ENCODE measurements at regions not wholly inside any gene's neighbourhood (a gene's known extent, or its start where the extent isn't known, plus 50 kb on each side); places are given as distances from the start of the nearest gene placed in this dataset.

DNA sequence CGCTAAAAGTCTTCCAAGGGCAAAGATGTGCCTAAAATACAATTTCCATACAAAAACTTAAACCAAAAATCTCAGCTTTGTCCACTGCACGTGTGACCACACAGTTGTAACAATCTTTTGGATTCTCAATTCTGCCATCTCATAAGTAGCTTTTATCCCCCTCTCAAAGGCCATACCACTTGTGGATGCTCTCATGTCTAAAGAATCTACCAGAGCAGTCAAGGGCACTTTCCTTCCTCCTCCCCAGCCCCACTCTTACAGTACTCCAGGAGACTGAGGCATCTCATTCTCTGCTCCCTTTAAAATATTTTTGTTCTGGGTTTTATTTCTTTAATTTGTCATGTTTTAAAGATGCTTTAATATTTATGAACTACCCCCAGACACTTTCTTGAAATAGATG, 102.3 kb upstream of the PFN2 start:
- H3K4me3 Mint-ChIP-seq: no peak overlapping the region
- H3K4me1 ChIP-seq (ENCODE audit: insufficient read depth, low read length): no peaks in the 10 kb centered on the region
- ChIA-PET POLR2A (no interaction called here), CTCF (interaction anchor here (1.4 kb wide), 1 partner anchor 13 kb away, joined by 3 read pairs; no protein-coding TSS in a partner anchor)
- H3K36me3 Mint-ChIP-seq (ENCODE audit: low read depth): no peaks in the 10 kb centered on the region
- H3K9me3 ChIP-seq (ENCODE audit: control insufficient read depth in 1 of 2, insufficient read depth in 1 of 2, low read length in 2 of 2): peaks cover 0 to 4% of the 10 kb centered on the region in 2 experiments
- intact Hi-C loops (cut with DNase I, micrococcal nuclease): no loop called here
- H3K27me3 Mint-ChIP-seq: peaks cover 18% of the 10 kb centered on the region
- DNase-seq: no peak
- H3K36me3 ChIP-seq (ENCODE audit: insufficient read depth, low read length): no peaks in the 10 kb centered on the region
- no peaks in the 10 kb centered on the region for H3K27me3 ChIP-seq (ENCODE audit: control insufficient read depth in 1 of 2, insufficient read depth in 2 of 2, low read length in 2 of 2)
- H3K4me3 ChIP-seq (ENCODE audit: low read length): no peak overlapping the region
- TF ChIP-seq, protein P1, sequence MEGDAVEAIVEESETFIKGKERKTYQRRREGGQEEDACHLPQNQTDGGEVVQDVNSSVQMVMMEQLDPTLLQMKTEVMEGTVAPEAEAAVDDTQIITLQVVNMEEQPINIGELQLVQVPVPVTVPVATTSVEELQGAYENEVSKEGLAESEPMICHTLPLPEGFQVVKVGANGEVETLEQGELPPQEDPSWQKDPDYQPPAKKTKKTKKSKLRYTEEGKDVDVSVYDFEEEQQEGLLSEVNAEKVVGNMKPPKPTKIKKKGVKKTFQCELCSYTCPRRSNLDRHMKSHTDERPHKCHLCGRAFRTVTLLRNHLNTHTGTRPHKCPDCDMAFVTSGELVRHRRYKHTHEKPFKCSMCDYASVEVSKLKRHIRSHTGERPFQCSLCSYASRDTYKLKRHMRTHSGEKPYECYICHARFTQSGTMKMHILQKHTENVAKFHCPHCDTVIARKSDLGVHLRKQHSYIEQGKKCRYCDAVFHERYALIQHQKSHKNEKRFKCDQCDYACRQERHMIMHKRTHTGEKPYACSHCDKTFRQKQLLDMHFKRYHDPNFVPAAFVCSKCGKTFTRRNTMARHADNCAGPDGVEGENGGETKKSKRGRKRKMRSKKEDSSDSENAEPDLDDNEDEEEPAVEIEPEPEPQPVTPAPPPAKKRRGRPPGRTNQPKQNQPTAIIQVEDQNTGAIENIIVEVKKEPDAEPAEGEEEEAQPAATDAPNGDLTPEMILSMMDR (IDR thresholded peaks at IDR 0.05): no peak
- H3K27ac Mint-ChIP-seq: no peak overlapping the region
- ATAC-seq (ENCODE audit: poor library complexity): no peak
- H3K4me1 Mint-ChIP-seq (ENCODE audit: low read depth): peaks cover 10% of the 10 kb centered on the region
- peaks cover 2% of the 10 kb centered on the region for H3K9me3 Mint-ChIP-seq
- H3K27ac ChIP-seq (ENCODE audit: low read depth in 1 of 2, low read length in 2 of 2): no peak overlapping the region

DNA sequence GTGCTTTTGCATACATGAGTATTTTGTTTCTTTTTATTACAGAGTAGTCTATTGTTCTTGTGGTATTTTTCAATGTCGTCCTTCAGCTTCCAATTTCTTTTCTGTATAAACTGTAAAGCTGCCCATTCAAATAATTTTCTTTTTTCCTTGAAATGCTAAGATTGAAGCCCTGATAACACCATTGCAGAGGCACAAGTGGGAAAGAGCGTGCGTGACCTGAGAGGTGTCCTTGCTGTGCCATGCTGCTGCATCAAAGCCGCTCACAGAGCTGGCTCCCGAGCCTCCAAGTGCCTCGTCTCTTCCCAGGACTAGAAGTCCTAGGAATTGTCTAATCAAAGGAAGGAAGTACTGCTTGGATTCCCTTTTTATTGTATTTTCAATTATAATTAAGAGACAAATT, 101.9 kb upstream of the PFN2 start:
- intact Hi-C loops (cut with DNase I, micrococcal nuclease): no loop called here
- Histone ChIP-seq H3K36me3 (ENCODE audit: insufficient read depth, low read length) (no peaks in the 10 kb centered on the region), H3K27me3 (ENCODE audit: control insufficient read depth in 1 of 2, insufficient read depth in 2 of 2, low read length in 2 of 2) (no peaks in the 10 kb centered on the region), H3K27ac (ENCODE audit: low read depth in 1 of 2, low read length in 2 of 2) (no peak overlapping the region), H3K9me3 (ENCODE audit: control insufficient read depth in 1 of 2, insufficient read depth in 1 of 2, low read length in 2 of 2) (peaks cover 0 to 4% of the 10 kb centered on the region in 2 experiments), H3K4me3 (ENCODE audit: low read length) (no peak overlapping the region), H3K4me1 (ENCODE audit: insufficient read depth, low read length) (no peaks in the 10 kb centered on the region)
- CTCF ChIA-PET: interaction anchor here (1.4 kb wide), 1 partner anchor 13 kb away, joined by 3 read pairs; no protein-coding TSS in a partner anchor
- TF ChIP-seq, protein P1 (IDR thresholded peaks at IDR 0.05): no peak
- H3K9me3 Mint-ChIP-seq: peaks cover 2% of the 10 kb centered on the region
- H3K27me3 Mint-ChIP-seq: peaks cover 23% of the 10 kb centered on the region
- ATAC-seq (ENCODE audit: poor library complexity) (no peak), DNase-seq (no peak)
- H3K4me1 Mint-ChIP-seq (ENCODE audit: low read depth): peaks cover 6% of the 10 kb centered on the region
- H3K27ac Mint-ChIP-seq: no peak overlapping the region
- H3K4me3 Mint-ChIP-seq: no peak overlapping the region
- POLR2A ChIA-PET: no interaction called here
- no peaks in the 10 kb centered on the region for H3K36me3 Mint-ChIP-seq (ENCODE audit: low read depth)

DNA sequence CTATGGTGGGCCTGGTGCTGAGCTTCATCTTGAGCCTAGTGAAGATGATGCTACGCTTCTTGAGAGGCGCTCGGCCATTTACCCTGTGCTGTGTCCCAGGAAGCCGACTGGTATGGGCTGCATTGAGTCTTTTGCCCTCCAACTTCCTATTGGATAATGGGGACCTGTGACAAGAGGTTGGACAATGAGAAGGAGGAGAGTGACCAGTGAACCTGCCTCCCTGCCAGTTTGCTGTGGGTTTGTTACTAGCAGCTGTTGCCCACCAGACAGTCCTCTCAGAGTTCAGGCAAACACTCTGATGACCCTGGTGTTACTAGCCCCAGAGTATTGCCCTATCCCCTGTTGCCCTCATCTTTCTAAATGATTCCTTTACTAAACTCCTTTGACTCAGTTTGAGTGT, 99.6 kb upstream of the PFN2 start:
- peaks cover 30% of the 10 kb centered on the region for H3K27me3 Mint-ChIP-seq
- H3K4me3 Mint-ChIP-seq: no peak overlapping the region
- intact Hi-C loops (cut with DNase I, micrococcal nuclease): no loop called here
- no peak overlapping the region for H3K4me3 ChIP-seq (ENCODE audit: low read length)
- H3K9me3 Mint-ChIP-seq: no peaks in the 10 kb centered on the region
- no peaks in the 10 kb centered on the region for H3K4me1 ChIP-seq (ENCODE audit: insufficient read depth, low read length)
- ATAC-seq (ENCODE audit: poor library complexity): no peak
- TF ChIP-seq, protein P1 (IDR thresholded peaks at IDR 0.05): no peak
- no peak overlapping the region for H3K27ac Mint-ChIP-seq
- no peaks in the 10 kb centered on the region for H3K27me3 ChIP-seq (ENCODE audit: control insufficient read depth in 1 of 2, insufficient read depth in 2 of 2, low read length in 2 of 2)
- H3K27ac ChIP-seq (ENCODE audit: low read depth in 1 of 2, low read length in 2 of 2): no peak overlapping the region
- no peaks in the 10 kb centered on the region for H3K4me1 Mint-ChIP-seq (ENCODE audit: low read depth)
- no peaks in the 10 kb centered on the region for H3K36me3 Mint-ChIP-seq (ENCODE audit: low read depth)
- CTCF ChIA-PET: no interaction called here
- POLR2A ChIA-PET: no interaction called here
- H3K36me3 ChIP-seq (ENCODE audit: insufficient read depth, low read length): no peaks in the 10 kb centered on the region
- no peak for DNase-seq
- H3K9me3 ChIP-seq (ENCODE audit: control insufficient read depth in 1 of 2, insufficient read depth in 1 of 2, low read length in 2 of 2): no peaks in the 10 kb centered on the region
